PC-3 (cell line): ENCODE measurements at regions not wholly inside any gene's neighbourhood (a gene's known extent, or its start where the extent isn't known, plus 50 kb on each side); places are given as distances from the start of the nearest gene placed in this dataset.
A peak's percentile ranks its signal among the peaks of the same experiment; 100 is the strongest.

Experiments used
- ATAC-seq: fragments of 200-7000 bp; cut with Tn5 transposase; 2 replicates; pipeline ENCODE4 v1.9.1; 2020; ENCODE audit warnings: mild to moderate bottlenecking, moderate library complexity
- BruUV-seq: library from RNA; stranded (reverse); fragments of 400-500 nt; replicated peaks from 2 replicates; lab custom pipeline; 2021; lab: Mats Ljungman, UMichigan
- CTCF ChIA-PET: fragments of 300-600 bp; sonication (Branson Sonifier 250); formaldehyde crosslinking; loops from one replicate; lab custom pipeline; 2022; ENCODE audit warnings: antibody characterized with exemption; lab: Charles Lee
- POLR2A ChIA-PET: fragments of 300-600 bp; sonication (Branson Sonifier 250); formaldehyde crosslinking; loops from one replicate; lab custom pipeline; 2022; ENCODE audit warnings: antibody characterized with exemption; ENCODE audit not compliant: unreplicated experiment; lab: Charles Lee
- DNase-seq: peaks from one replicate; pipeline ENCODE4 v3.0.0-alpha.2; 2015
- H2AFZ ChIP-seq: fragments of 300-600 bp; sonication (generic); 2 replicates; pipeline ENCODE4 v1.6.0; 2016; ENCODE audit warnings: antibody characterized with exemption, low read length
- H3F3A ChIP-seq: fragments of 300-600 bp; sonication (generic); one replicate; pipeline ENCODE4 v1.6.0; 2017; ENCODE audit warnings: antibody characterized with exemption, low read length, control low read depth, mild to moderate bottlenecking; ENCODE audit not compliant: unreplicated experiment
- H3K27ac ChIP-seq: fragments of 300-600 bp; sonication (generic); 2 replicates; pipeline ENCODE4 v1.5.1; 2016; ENCODE audit warnings: mild to moderate bottlenecking, low read length
- H3K27me3 ChIP-seq: fragments of 300-600 bp; sonication (generic); 2 replicates; pipeline ENCODE4 v1.6.1; 2016; ENCODE audit warnings: low read length, mixed read lengths
- H3K36me3 ChIP-seq: fragments of 300-600 bp; sonication (generic); 2 replicates; pipeline ENCODE4 v1.6.1; 2016; ENCODE audit warnings: low read depth, mixed run types, low read length, mixed read lengths
- H3K4me1 ChIP-seq: fragments of 300-600 bp; sonication (generic); 2 replicates; pipeline ENCODE4 v1.5.1; 2016; ENCODE audit warnings: low read length; ENCODE audit not compliant: insufficient read depth
- H3K4me2 ChIP-seq: fragments of 300-600 bp; sonication (generic); 2 replicates; pipeline ENCODE4 v1.6.0; 2016; ENCODE audit warnings: low read length
- H3K4me3 ChIP-seq: fragments of 300-600 bp; sonication (generic); 2 replicates; pipeline ENCODE4 v1.5.1; 2016; ENCODE audit warnings: mild to moderate bottlenecking, low read length, mixed read lengths
- H3K79me2 ChIP-seq: fragments of 300-600 bp; sonication (generic); 2 replicates; pipeline ENCODE4 v1.6.1; 2017; ENCODE audit warnings: low read length, mixed read lengths
- H3K9ac ChIP-seq: fragments of 300-600 bp; sonication (generic); 2 replicates; pipeline ENCODE4 v1.6.0; 2016; ENCODE audit warnings: mild to moderate bottlenecking, low read length
- H3K9me2 ChIP-seq: fragments of 300-600 bp; sonication (generic); replicated peaks from 2 replicates; pipeline ENCODE4 v1.6.1; 2016; ENCODE audit warnings: mixed run types, low read length, mixed read lengths
- H3K9me3 ChIP-seq: fragments of 300-600 bp; sonication (generic); 2 replicates; pipeline ENCODE4 v1.6.1; 2016; ENCODE audit warnings: low read length, mixed read lengths
- H4K20me1 ChIP-seq: fragments of 300-600 bp; sonication (generic); 2 replicates; pipeline ENCODE4 v1.6.1; 2016; ENCODE audit warnings: low read length, mixed read lengths
- EZH2 ChIP-seq: fragments of 300-600 bp; sonication (generic); IDR thresholded peaks from one replicate; pipeline ENCODE4 v1.6.1; 2017; ENCODE audit warnings: antibody characterized with exemption, mild to moderate bottlenecking, low read length; ENCODE audit not compliant: unreplicated experiment
- EZH2phosphoT487 ChIP-seq: fragments of 300-600 bp; sonication (generic); IDR thresholded peaks from 2 replicates; pipeline ENCODE4 v1.6.1; 2018; ENCODE audit warnings: mild to moderate bottlenecking, antibody characterized with exemption, low read length, borderline replicate concordance
- intact Hi-C: fragments of 100-400 bp; cut with micrococcal nuclease; formaldehyde crosslinking; loops from 2 replicates; pipeline ENCODE4 v1.9.0; 2023
- TF ChIP-seq, protein P1 (sequence below): fragments of 300-600 bp; sonication (generic); conservative IDR thresholded peaks from 2 replicates; pipeline ENCODE4 v1.5.1; 2017; ENCODE audit warnings: antibody characterized with exemption, low read depth, mild to moderate bottlenecking, low read length

DNA sequence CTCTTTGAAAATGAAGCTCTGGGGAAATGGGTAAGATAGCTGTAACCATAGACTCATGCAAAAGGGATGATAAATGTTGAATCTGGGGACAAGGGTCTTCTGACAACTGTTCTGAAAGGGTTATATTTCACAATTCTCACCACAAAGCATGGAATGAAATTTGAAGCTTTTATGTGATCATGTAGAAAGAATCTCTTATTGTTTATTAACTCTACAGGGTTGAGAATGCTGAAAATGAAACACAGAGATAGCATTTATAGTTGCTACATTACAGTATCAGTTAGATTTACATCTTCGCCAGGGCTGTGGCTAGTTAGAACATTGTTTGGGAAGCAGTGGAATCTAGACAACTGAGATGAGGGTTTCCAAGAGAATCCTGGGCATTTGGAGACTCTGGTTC lies 97.4 kb upstream of the LHCGR start:
- DNase-seq: no peak
- H3K9ac ChIP-seq: no peak overlapping the region
- no peaks in the 10 kb centered on the region for H3K9me2 ChIP-seq
- no peaks in the 10 kb centered on the region for H3K79me2 ChIP-seq
- BruUV-seq: no TSS peak
- no peaks in the 10 kb centered on the region for H3K9me3 ChIP-seq
- H2AFZ ChIP-seq: no peak overlapping the region
- H3K4me3 ChIP-seq: no peak overlapping the region
- no peak overlapping the region for H3K4me2 ChIP-seq
- no peaks in the 10 kb centered on the region for H3F3A ChIP-seq
- intact Hi-C loops: no loop called here
- no peaks in the 10 kb centered on the region for H3K4me1 ChIP-seq
- POLR2A ChIA-PET: no interaction called here
- H3K27ac ChIP-seq: no peak overlapping the region
- TF ChIP-seq EZH2: no peak
- CTCF ChIA-PET: no interaction called here
- no peaks in the 10 kb centered on the region for H3K27me3 ChIP-seq
- no peaks in the 10 kb centered on the region for H4K20me1 ChIP-seq
- ATAC-seq: no peak
- H3K36me3 ChIP-seq: no peaks in the 10 kb centered on the region

- TF ChIP-seq EZH2: no peak
- no peak for TF ChIP-seq EZH2phosphoT487
- TF ChIP-seq, protein P1, sequence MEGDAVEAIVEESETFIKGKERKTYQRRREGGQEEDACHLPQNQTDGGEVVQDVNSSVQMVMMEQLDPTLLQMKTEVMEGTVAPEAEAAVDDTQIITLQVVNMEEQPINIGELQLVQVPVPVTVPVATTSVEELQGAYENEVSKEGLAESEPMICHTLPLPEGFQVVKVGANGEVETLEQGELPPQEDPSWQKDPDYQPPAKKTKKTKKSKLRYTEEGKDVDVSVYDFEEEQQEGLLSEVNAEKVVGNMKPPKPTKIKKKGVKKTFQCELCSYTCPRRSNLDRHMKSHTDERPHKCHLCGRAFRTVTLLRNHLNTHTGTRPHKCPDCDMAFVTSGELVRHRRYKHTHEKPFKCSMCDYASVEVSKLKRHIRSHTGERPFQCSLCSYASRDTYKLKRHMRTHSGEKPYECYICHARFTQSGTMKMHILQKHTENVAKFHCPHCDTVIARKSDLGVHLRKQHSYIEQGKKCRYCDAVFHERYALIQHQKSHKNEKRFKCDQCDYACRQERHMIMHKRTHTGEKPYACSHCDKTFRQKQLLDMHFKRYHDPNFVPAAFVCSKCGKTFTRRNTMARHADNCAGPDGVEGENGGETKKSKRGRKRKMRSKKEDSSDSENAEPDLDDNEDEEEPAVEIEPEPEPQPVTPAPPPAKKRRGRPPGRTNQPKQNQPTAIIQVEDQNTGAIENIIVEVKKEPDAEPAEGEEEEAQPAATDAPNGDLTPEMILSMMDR: no peak
- BruUV-seq: no TSS peak
- ChIA-PET CTCF (no interaction called here), POLR2A (no interaction called here)
- no peak overlapping the region for H3K4me3 ChIP-seq
- H4K20me1 ChIP-seq: no peaks in the 10 kb centered on the region
- H3K4me2 ChIP-seq: no peak overlapping the region
- no peaks in the 10 kb centered on the region for H3K27me3 ChIP-seq
- H3K9ac ChIP-seq: no peak overlapping the region
- H3K27ac ChIP-seq: no peak overlapping the region
- H3K79me2 ChIP-seq: no peaks in the 10 kb centered on the region
- no peaks in the 10 kb centered on the region for H3F3A ChIP-seq
- DNase-seq (no peak), ATAC-seq (no peak)
- H3K9me3 ChIP-seq: no peaks in the 10 kb centered on the region
- H3K36me3 ChIP-seq: no peaks in the 10 kb centered on the region
- no peaks in the 10 kb centered on the region for H3K9me2 ChIP-seq
- H2AFZ ChIP-seq: no peak overlapping the region
- no peaks in the 10 kb centered on the region for H3K4me1 ChIP-seq
- intact Hi-C loops: no loop called here
These were observed 95.6 kb upstream of the LHCGR start for GRCh38 chr2:48851161-48851560.

- CTCF ChIA-PET: no interaction called here
These were observed 94.2 kb upstream of the LHCGR start for GRCh38 chr2:48849770-48850169.

More at GRCh38 chr2:48849770-48850169, 94.2 kb upstream of the LHCGR start:
- Histone ChIP-seq H3K4me3 (no peak overlapping the region), H3K9me2 (no peaks in the 10 kb centered on the region), H2AFZ (no peak overlapping the region), H3K27me3 (no peaks in the 10 kb centered on the region), H4K20me1 (no peaks in the 10 kb centered on the region), H3K79me2 (no peaks in the 10 kb centered on the region), H3F3A (no peaks in the 10 kb centered on the region), H3K9me3 (no peaks in the 10 kb centered on the region), H3K4me2 (no peak overlapping the region), H3K4me1 (no peaks in the 10 kb centered on the region), H3K27ac (no peak overlapping the region), H3K9ac (no peak overlapping the region), H3K36me3 (no peaks in the 10 kb centered on the region)
- POLR2A ChIA-PET: no interaction called here
- peak; percentile 3 for DNase-seq
- TF ChIP-seq, protein P1: no peak
- TF ChIP-seq EZH2phosphoT487 (no peak), EZH2 (no peak)
- no peak for ATAC-seq
- no TSS peak for BruUV-seq
- intact Hi-C loops: no loop called here
